H9 (cell line): ENCODE measurements at regions not wholly inside any gene's neighbourhood (a gene's known extent, or its start where the extent isn't known, plus 50 kb on each side); places are given as distances from the start of the nearest gene placed in this dataset.

Experiments used
- DNase-seq: peaks from one replicate; pipeline ENCODE4 v3.0.0-alpha.2; 2017
- H2AFZ ChIP-seq: one replicate; pipeline ENCODE4 v1.6.1; 2013; ENCODE audit warnings: mild to moderate bottlenecking, low read length, control low read depth, moderate library complexity
- H2AK5ac ChIP-seq: 2 replicates; pipeline ENCODE4 v1.6.1; 2013; ENCODE audit warnings: low read length, control low read depth, mixed read lengths; ENCODE audit not compliant: insufficient read length
- H2BK120ac ChIP-seq: one replicate; pipeline ENCODE4 v1.6.1; 2013; ENCODE audit warnings: low read depth, mild to moderate bottlenecking, low read length, control low read depth, inconsistent platforms; ENCODE audit not compliant: poor library complexity, severe bottlenecking
- H2BK12ac ChIP-seq: 2 replicates; pipeline ENCODE4 v1.6.1; 2013; ENCODE audit warnings: low read length, control low read depth, mixed read lengths, low read depth; ENCODE audit not compliant: insufficient read length
- H2BK15ac ChIP-seq: 2 replicates; pipeline ENCODE4 v1.6.1; 2013; ENCODE audit warnings: low read depth, low read length, control low read depth
- H2BK20ac ChIP-seq: one replicate; pipeline ENCODE4 v1.6.1; 2013; ENCODE audit warnings: low read depth, mild to moderate bottlenecking, low read length, control low read depth, inconsistent platforms; ENCODE audit not compliant: poor library complexity, severe bottlenecking
- H2BK5ac ChIP-seq: 2 replicates; pipeline ENCODE4 v1.6.1; 2013; ENCODE audit warnings: low read length, control low read depth, mixed read lengths; ENCODE audit not compliant: insufficient read length
- H3K14ac ChIP-seq: 2 replicates; pipeline ENCODE4 v1.6.1; 2013; ENCODE audit warnings: low read length, control low read depth; ENCODE audit not compliant: insufficient read depth
- H3K18ac ChIP-seq: 2 replicates; pipeline ENCODE4 v1.6.1; 2013; ENCODE audit warnings: low read depth, mild to moderate bottlenecking, mixed read lengths, low read length, control low read depth; ENCODE audit not compliant: insufficient read length
- H3K23ac ChIP-seq: 2 replicates; pipeline ENCODE4 v1.6.1; 2013; ENCODE audit warnings: low read length, control low read depth, mixed read lengths, low read depth; ENCODE audit not compliant: insufficient read length
- H3K23me2 ChIP-seq: 2 replicates; pipeline ENCODE4 v1.6.1; 2013; ENCODE audit warnings: low read depth, mild to moderate bottlenecking, mixed read lengths, low read length, control low read depth; ENCODE audit not compliant: insufficient read length, poor library complexity, severe bottlenecking
- H3K27ac ChIP-seq: 2 replicates; pipeline ENCODE4 v1.5.1; 2013; ENCODE audit warnings: low read length, control low read depth, mixed read lengths, low read depth; ENCODE audit not compliant: insufficient read length
- H3K27me3 ChIP-seq: 2 replicates; pipeline ENCODE4 v1.6.1; 2013; ENCODE audit warnings: low read length, control low read depth, inconsistent platforms; ENCODE audit not compliant: insufficient read depth
- H3K4ac ChIP-seq: 2 replicates; pipeline ENCODE4 v1.6.1; 2013; ENCODE audit warnings: low read depth, mild to moderate bottlenecking, control low read depth, inconsistent platforms, low read length, moderate library complexity
- H3K4me1 ChIP-seq: 2 replicates; pipeline ENCODE4 v1.6.1; 2013; ENCODE audit warnings: low read length, control low read depth, inconsistent platforms; ENCODE audit not compliant: insufficient read depth
- H3K4me2 ChIP-seq: 2 replicates; pipeline ENCODE4 v1.6.1; 2013; ENCODE audit warnings: low read length, control low read depth, mixed read lengths; ENCODE audit not compliant: insufficient read length, insufficient read depth
- H3K56ac ChIP-seq: 2 replicates; pipeline ENCODE4 v1.6.1; 2013; ENCODE audit warnings: low read depth, mild to moderate bottlenecking, mixed read lengths, low read length, control low read depth; ENCODE audit not compliant: insufficient read length
- H3K79me1 ChIP-seq: 2 replicates; pipeline ENCODE4 v1.6.1; 2013; ENCODE audit warnings: low read depth, mild to moderate bottlenecking, moderate library complexity, low read length, control low read depth, inconsistent platforms; ENCODE audit not compliant: insufficient read depth, poor library complexity, severe bottlenecking
- H3K79me2 ChIP-seq: 2 replicates; pipeline ENCODE4 v1.6.1; 2013; ENCODE audit warnings: low read length, control low read depth, inconsistent platforms; ENCODE audit not compliant: insufficient read depth
- H3K9ac ChIP-seq: 2 replicates; pipeline ENCODE4 v1.6.1; 2013; ENCODE audit warnings: low read length, control low read depth, mixed read lengths; ENCODE audit not compliant: insufficient read length; ENCODE audit errors: extremely low read depth
- H3K9me3 ChIP-seq: one replicate; pipeline ENCODE4 v1.6.1; 2013; ENCODE audit warnings: low read depth, low read length, inconsistent platforms; ENCODE audit not compliant: control insufficient read depth
- H3T11ph ChIP-seq: one replicate; pipeline ENCODE4 v1.6.1; 2013; ENCODE audit warnings: mild to moderate bottlenecking, low read length, control low read depth, inconsistent platforms
- H4K20me1 ChIP-seq: one replicate; pipeline ENCODE4 v1.6.1; 2013; ENCODE audit not compliant: control insufficient read depth, insufficient read length, insufficient read depth
- H4K5ac ChIP-seq: 2 replicates; pipeline ENCODE4 v1.6.1; 2013; ENCODE audit warnings: low read depth, mild to moderate bottlenecking, mixed read lengths, low read length, control low read depth; ENCODE audit not compliant: insufficient read length
- H4K8ac ChIP-seq: replicated peaks from 2 replicates; pipeline ENCODE4 v1.6.1; 2013; ENCODE audit warnings: low read length, control low read depth, mixed read lengths, low read depth; ENCODE audit not compliant: insufficient read length
- H4K91ac ChIP-seq: 2 replicates; pipeline ENCODE4 v1.6.1; 2013; ENCODE audit warnings: low read depth, mild to moderate bottlenecking, moderate library complexity, mixed read lengths, low read length, control low read depth; ENCODE audit not compliant: insufficient read length
- H3K27ac Mint-ChIP-seq, 3 experiments: 2 replicates in 2 of 3; 3 replicates in 1 of 3; pipeline ENCODE4 v1.8.0; 2020 to 2021; ENCODE audit warnings: mixed read lengths in 3 of 3, mild to moderate bottlenecking in 1 of 3, moderate library complexity in 1 of 3
- H3K27me3 Mint-ChIP-seq: 2 replicates; pipeline ENCODE4 v1.8.0; 2021; ENCODE audit warnings: low read depth, mild to moderate bottlenecking, moderate library complexity, mixed read lengths
- H3K36me3 Mint-ChIP-seq, 3 experiments: 2 replicates in 2 of 3; 3 replicates in 1 of 3; pipeline ENCODE4 v1.8.0; 2020 to 2021; ENCODE audit warnings: low read depth in 3 of 3, mixed read lengths in 3 of 3; ENCODE audit not compliant: insufficient read depth in 1 of 3
- H3K4me1 Mint-ChIP-seq, 2 experiments: 2 replicates each; pipeline ENCODE4 v1.8.0; 2020; ENCODE audit warnings: mixed read lengths in 2 of 2
- H3K4me3 Mint-ChIP-seq, 2 experiments: 2 replicates in 1 of 2; 3 replicates in 1 of 2; pipeline ENCODE4 v1.8.0; 2020 to 2021; ENCODE audit warnings: mild to moderate bottlenecking in 2 of 2, mixed read lengths in 2 of 2, moderate library complexity in 1 of 2
- H3K9me3 Mint-ChIP-seq, 2 experiments: 2 replicates in 1 of 2; 3 replicates in 1 of 2; pipeline ENCODE4 v1.8.0; 2020; ENCODE audit warnings: mild to moderate bottlenecking in 2 of 2, mixed read lengths in 2 of 2, moderate library complexity in 1 of 2
- TF ChIP-seq, protein P1 (sequence below): fragments of 200-600 bp; sonication (generic); conservative IDR thresholded peaks from 3 replicates; pipeline ENCODE4 v1.8.0; 2021; ENCODE audit warnings: antibody characterized with exemption, mild to moderate bottlenecking

DNA sequence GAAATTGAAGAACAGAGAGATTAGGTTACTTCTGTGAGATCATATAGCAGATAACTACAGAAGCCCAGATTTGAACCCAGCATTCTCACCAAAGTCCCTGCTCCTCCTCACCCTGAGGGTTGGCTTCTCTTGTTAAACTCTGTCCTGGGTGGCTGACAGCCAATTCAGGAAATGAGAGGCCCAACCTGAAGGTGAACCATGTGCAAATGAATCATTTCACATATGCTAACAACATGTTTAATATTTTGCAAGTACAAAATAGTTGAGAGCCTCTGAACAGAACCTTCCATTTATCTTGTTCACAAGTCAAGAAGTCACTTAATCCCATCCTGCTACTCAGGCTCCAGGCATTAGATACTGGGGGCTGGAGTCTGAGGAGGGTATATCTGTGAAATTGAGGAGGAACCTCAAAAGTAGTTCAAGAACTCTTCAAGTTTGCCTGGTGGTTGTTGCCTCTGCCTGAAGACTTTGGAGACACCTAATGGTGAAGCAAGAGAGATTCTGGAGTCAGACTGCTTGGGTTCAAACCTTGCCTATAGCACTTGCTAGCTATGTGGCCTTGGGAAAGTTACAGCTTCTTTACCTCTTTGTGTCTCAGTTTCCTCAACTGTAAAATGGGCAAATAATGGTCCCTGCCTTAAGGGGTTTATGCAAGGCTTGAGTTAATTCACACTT lies 564.0 kb downstream of the PSAT1 start:
- Histone ChIP-seq H3K4ac (no peak overlapping the region), H2AFZ (no peak overlapping the region), H4K91ac (no peak overlapping the region), H4K8ac (no peak overlapping the region), H3K9ac (no peak overlapping the region), H2BK5ac (no peak overlapping the region), H2BK12ac (no peak overlapping the region), H3K4me2 (no peak overlapping the region), H3K79me2 (no peaks in the 10 kb centered on the region), H3K23me2 (no peaks in the 10 kb centered on the region), H2BK120ac (no peak overlapping the region), H3K18ac (no peak overlapping the region), H2BK15ac (no peak overlapping the region), H4K20me1 (no peaks in the 10 kb centered on the region), H3K4me1 (peaks cover 2% of the 10 kb centered on the region; the same call in 1 of the 2 replicates), H3K79me1 (no peaks in the 10 kb centered on the region), H2BK20ac (no peak overlapping the region), H3K23ac (no peak overlapping the region), H3K27me3 (no peaks in the 10 kb centered on the region), H3K56ac (no peak overlapping the region), H3T11ph (no peak overlapping the region), H4K5ac (no peak overlapping the region), H3K14ac (no peak overlapping the region), H2AK5ac (no peak overlapping the region), H3K9me3 (no peaks in the 10 kb centered on the region), H3K27ac (no peak overlapping the region)
- Mint-ChIP-seq H3K4me1 (peaks cover 5% of the 10 kb centered on the region in 2 experiments), H3K9me3 (no peaks in the 10 kb centered on the region), H3K27me3 (no peaks in the 10 kb centered on the region; the same call in 1 of the 2 replicates), H3K4me3 (no peak overlapping the region), H3K27ac (no peak overlapping the region), H3K36me3 (no peaks in the 10 kb centered on the region)
- TF ChIP-seq, protein P1, sequence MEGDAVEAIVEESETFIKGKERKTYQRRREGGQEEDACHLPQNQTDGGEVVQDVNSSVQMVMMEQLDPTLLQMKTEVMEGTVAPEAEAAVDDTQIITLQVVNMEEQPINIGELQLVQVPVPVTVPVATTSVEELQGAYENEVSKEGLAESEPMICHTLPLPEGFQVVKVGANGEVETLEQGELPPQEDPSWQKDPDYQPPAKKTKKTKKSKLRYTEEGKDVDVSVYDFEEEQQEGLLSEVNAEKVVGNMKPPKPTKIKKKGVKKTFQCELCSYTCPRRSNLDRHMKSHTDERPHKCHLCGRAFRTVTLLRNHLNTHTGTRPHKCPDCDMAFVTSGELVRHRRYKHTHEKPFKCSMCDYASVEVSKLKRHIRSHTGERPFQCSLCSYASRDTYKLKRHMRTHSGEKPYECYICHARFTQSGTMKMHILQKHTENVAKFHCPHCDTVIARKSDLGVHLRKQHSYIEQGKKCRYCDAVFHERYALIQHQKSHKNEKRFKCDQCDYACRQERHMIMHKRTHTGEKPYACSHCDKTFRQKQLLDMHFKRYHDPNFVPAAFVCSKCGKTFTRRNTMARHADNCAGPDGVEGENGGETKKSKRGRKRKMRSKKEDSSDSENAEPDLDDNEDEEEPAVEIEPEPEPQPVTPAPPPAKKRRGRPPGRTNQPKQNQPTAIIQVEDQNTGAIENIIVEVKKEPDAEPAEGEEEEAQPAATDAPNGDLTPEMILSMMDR, result peak; percentile 37; the same call in 2 of the 3 replicates
- no peak for DNase-seq
